COLO668 (cell line): ENCODE measurements at regions not wholly inside any gene's neighbourhood (a gene's known extent, or its start where the extent isn't known, plus 50 kb on each side); places are given as distances from the start of the nearest gene placed in this dataset.
"Not testable (repeated sequence)": the region's sequence is repeated elsewhere in the genome, so short reads cannot be mapped to it uniquely, and the experiment has no call there.

Source experiments
- DNase-seq: peaks from one replicate; lab custom pipeline; 2025; ENCODE audit not compliant: unreplicated experiment; lab: John Stamatoyannopoulos, UW

DNA sequence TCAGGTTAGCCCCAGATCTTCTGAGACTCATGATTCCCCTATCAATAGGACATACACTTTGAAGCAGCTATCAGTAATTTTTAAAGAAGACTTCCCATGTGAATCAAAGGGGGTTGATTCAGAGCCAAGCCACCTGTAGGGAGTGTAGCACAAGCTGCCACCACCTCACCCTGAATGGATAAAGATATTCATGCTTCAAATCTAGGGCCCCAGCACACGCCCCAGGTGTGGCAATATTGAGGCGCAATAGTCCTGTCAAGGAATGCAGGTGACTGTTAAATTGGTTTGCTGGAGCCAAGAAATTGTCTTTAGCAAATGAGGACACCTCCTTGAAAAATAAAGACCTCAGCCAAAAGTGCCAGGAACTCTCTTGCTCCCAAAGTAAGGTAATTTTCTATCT is 404.4 kb downstream of the MAFB start:
- DNase-seq = no peak

DNA sequence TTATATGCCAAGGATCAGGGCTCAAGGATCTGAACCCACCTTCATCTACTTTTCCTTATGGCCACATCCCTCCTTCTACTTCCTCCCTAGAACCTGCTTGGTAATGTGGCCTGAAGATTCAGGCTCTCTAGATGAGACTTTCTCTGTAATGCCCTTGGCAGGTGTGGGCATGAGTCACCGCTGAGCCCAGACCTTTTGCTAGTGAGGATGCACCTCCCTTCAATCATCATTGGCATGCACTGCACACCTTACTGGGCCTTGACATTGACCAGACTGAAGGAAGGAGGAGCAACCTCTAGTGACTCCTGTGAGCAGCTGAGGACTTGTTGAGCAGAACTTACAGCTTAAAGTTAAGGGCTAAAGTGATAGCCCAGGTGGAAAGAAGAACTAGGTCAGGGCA is 405.3 kb downstream of the MAFB start:
- DNase-seq = no peak

DNA sequence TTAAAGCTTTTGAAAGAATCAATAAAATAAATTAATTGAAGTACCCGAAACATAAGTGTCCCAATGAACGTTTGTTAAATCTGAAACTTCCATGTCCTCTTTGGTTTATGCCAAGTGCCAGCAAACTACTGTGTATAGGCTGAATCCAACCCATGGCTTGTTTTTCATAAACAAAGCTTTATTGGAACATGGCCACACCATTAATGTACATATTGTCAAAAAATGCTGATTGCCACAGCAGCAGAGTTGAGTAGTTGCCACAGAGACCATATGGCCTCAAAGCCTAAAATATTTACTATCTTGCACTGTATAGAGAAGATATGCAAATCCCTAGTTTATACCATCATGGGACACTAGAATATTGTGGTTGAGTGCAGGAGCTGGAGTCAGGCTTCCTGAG is 406.1 kb downstream of the MAFB start:
- no peak for DNase-seq

DNA sequence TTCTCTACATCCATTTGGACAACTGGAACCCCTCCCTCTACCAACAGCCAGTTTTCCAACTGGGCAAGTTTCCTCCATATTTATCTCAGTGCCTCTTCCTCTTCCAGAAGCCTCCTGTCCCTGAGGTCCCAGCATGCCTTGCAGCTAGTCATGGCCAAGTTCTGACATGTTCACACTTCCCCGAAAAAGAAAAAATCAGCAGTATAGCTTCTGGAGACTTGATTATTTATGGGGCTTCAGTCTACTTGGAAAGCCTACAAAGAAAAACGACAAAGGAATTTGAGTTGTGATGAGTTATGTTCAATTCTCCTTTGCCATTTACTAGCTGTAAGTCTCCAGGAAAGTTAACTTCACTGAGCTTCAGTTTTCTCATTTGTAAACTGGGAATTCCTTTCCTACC is 406.5 kb downstream of the MAFB start:
- no peak for DNase-seq

DNA sequence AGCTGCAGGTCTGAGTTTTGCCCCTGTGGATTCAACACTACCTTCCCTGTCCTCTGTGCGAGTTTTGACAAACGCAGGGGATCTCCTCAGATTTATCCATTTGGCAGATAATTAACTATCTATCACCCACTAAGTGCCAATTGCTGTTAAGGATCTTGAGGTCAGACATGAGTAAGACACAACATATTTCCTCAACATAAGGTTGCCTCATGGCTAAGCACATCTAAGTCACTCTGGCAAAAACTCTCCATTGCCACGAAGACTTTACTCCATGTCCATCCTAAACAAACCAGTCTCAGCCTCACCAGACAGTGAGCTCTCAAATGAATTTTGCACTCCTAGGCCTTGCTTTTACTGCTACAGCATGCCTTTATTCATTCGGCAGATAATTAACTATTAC is 408.4 kb downstream of the MAFB start:
- DNase-seq = no peak

DNA sequence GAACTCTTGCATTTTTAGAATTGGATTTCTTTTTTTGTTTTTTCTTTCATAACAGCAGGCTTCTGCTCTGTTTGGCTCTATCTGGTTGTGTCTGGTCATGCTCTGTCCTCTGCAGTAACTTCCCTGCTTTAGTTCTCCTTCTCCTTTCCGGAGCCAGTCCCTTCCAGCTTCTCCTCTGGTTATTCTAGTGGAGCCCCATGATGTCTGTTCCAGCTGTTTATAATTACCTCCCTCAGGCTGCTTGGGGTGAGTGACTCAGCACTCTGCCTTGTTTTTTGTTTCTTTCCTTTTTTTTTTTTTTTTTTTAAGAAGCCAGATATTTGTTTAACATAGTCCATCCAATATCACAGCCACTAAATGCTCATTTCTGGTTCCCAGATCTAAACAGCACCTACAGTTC is 409.6 kb downstream of the MAFB start:
- no peak for DNase-seq

DNA sequence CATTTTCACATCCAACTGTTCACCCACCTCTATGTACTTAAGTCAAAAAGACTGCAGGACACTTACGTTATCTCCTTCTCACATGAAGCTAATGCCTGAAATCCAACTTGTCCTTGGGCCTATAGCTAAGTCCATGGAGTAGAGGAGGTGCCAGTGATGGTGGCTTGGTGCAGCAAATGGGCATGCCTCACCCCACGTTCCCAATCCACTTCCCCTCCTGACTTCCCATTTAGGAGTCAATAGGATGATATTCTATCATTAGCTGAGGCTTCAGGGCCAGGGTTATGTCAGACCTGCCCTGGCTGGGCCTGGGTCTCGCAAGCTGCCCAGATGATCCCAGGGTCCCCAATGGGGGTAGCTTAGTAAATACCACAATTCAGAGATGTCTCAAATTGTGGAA is 410.4 kb downstream of the MAFB start:
- no peak for DNase-seq

DNA sequence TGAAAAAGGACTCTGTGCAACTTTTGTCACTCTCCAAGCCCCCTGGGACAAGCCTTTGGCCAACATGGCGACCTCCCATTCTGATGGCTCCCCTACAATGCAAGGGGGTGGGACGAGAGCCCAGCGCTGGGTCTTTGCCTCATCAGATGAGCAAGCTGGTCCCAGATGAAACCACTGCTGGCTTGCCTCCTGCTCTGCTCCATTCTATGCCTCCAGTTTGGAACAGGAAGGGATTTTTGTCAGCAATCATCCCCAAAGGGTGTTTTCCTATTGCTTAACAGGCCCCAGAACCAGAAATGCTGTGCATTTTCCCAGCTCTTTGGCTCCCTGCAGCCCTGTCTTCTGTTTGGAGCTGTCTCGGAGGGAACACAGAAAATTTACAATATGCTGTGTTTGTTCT is 412.7 kb downstream of the MAFB start:
- no peak for DNase-seq

DNA sequence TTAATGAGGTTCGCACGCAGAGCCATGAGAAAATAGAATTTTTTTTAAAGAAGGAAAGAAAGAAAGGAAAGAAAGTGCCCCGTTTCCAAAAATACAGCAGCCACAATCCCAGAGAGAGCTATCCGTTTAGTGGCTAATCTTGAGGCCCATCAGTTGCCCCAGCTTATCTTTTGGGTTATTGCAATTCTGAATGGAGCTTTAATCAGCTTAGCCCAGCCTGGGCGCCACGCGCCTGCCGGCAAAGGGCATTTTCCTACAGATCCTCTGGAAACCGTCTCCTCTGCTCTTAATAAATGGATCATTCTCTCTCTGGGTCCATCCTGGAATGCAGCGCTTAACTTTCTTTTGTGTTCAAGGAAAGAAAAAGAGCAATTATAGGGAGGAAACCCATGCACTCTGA is 413.3 kb downstream of the MAFB start:
- DNase-seq = no peak

DNA sequence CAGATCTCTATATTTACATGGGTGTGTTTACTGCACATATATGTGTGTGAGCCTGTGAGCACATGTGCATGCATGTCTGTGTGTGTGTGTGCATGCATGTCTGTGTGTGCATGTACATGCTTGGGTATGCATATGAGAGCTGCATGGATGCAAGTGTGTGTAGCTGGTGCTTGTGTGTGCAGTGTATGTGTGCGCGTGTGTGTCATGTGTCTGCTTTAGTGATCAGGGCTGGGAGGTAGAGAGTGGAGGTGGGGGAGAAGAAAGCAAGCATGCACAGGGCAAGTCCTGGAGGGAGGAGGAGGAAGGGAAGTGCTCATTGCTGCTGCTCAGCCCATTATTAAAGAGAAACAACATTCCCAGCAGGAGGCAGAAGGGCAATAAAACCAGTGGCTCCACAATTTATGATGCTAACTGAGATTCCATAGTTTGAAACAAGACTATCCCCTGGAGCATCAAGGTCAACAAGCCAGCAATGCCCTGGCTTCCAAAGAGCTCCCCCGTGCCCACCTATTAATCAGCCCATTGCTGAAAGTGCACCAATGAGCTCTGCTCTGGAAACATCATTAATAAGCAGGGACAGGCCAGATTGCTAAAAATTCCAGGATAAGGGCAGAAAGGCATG is 414.0 kb downstream of the MAFB start:
- no peak for DNase-seq

DNA sequence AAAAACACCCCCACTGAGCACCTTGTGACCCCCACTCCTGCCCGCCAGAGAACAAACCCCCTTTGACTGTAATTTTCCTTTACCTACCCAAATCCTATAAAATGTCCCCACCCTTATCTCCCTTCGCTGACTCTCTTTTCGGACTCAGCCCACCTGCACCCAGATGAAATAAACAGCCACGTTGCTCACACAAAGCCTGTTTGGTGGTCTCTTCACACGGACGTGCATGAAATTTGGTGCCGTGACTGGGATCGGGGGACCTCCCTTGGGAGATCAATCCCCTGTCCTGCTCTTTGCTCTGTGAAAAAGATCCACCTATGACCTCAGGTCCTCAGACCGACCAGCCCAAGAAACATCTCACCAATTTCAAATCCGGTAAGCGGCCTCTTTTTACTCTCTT is 419.8 kb downstream of the MAFB start:
- DNase-seq = not testable (repeated sequence)

DNA sequence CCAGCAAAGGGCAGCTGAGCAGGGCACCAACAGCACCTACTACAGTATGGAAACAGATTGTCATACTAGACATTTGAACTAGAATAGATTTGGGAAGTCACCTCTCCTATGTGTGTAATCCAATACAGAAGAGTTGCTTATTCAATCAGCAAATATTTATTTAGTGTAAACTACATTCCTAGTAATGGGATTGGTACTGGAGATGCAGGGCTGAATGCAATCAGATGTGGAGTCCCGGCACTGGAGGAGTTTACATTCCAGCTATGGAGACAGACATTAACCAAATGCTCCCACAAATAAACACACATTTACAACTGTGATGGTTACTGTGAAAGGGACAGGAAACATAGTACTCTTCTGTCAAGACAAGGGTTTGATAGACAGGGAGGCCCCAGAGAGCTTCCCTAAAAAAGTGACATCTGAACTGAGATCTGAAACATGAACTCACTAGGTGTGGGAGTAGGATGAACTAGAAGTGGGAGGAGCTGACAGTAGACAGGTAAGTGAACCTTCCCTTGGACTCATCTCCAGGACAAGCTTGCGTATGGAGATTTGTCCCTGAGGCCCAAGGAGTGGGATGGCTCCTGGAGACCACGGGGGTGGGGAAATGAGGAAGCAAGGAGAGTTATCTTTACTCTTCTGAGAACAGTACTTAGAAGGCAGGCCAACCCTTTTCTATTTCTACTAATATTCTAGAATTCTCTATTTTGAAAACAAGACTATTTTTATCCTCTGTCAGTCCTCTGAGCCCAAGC is 420.5 kb downstream of the MAFB start:
- DNase-seq = no peak

DNA sequence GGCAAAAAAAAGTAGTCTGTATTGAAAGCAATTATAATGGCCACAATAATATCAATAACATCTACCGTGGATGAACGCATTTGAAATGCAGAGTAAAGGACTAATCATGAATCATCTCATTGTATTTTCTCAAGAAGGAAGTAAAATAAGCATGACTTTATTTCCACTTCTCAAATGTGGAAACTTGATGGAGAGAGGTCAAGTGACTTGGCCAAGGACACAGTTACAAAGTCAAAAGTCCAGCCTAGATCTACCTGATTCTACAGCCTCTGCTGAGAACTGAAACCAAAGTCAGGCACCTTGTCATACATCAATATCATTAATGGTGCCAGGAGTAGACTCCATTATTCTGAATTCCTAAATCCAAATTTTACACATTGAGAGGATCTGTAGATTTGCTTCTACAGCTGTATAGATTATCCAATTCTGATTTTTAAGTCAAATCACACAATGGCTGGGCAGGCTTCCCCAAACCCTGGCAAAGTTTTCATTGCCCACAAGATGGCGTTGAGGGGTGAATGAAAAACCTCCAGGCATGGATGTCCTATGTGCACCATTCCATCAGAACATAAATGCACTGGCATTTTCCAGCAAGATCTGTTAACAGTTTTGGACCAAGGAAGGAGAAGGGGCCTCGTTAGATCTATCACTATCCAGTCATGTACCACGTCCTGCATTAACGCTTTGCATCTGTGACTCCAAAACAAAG is 423.1 kb downstream of the MAFB start:
- DNase-seq = no peak

DNA sequence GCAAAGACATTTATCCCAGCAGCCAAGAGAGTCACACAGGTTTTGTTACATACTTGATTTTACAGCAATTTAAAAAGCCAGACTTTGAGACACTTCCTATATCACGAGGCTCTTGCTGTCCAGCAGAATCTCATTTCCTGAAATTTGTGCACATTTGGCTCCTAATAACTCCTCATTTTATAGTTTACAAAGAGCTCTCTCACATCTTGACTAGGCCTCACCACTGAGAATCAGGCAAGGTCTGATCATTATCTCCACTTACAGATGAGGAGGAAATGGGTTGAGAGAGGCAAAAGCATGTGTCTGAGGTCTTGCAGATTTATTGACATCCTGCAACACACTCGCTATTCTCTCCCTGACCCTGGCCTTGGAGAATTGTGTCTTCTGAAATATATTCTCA is 426.8 kb downstream of the MAFB start:
- no peak for DNase-seq

DNA sequence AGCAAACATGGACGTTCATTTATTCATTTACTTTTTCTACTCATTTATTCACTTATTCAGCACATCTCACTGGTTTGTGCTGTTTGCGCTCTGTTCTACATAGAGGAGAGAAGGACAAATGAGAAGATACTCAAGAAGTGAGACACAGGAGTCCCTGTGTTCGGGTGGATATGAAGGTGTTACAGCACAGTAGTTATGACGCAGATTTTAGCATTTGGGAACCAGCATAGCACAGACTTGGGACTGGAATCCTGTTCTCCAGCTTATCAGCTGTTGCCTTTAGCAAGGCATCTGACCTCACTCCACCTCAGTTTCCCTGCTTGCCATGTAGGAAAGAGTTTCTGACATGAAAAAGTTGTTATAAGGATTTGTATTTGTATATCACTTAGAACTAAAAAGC is 430.1 kb downstream of the MAFB start:
- DNase-seq = no peak

DNA sequence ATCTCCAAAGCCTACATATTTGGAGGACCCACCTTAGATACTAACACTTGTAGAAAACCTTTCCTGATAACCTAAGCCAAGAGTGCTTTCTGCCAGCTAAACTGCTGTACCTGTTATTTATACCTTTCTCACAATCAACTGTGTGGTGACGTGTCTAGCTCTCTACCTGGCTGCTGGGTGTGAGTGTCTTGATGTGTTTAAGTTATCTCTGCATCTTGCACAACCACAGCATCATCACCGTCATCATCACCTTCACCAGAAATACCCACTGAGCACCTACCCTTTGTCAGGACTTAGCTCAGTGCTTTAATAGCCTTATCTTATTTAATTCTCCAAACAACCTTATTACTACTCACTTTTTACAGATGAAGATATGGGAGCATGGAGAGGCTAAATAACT is 431.3 kb downstream of the MAFB start:
- DNase-seq = no peak

DNA sequence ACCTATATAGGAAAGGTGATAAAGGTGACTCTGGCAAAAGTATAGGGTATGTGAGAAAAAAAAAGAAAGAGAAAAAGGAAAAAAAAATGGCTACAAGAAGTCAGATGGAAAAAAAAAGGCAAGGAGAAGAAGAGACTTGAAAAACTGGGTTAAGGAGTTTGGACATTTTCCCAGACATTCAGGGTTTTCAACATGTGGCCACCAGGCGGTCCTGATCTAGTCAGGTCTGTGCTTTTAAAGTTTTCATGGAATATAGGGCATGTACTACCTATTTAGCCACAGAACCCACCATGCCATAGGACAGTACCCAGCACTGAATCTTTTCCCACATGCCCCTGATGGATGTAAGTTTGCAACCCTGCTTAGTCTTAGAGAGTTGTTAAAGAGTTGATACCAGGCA is 433.7 kb downstream of the MAFB start:
- DNase-seq = no peak

DNA sequence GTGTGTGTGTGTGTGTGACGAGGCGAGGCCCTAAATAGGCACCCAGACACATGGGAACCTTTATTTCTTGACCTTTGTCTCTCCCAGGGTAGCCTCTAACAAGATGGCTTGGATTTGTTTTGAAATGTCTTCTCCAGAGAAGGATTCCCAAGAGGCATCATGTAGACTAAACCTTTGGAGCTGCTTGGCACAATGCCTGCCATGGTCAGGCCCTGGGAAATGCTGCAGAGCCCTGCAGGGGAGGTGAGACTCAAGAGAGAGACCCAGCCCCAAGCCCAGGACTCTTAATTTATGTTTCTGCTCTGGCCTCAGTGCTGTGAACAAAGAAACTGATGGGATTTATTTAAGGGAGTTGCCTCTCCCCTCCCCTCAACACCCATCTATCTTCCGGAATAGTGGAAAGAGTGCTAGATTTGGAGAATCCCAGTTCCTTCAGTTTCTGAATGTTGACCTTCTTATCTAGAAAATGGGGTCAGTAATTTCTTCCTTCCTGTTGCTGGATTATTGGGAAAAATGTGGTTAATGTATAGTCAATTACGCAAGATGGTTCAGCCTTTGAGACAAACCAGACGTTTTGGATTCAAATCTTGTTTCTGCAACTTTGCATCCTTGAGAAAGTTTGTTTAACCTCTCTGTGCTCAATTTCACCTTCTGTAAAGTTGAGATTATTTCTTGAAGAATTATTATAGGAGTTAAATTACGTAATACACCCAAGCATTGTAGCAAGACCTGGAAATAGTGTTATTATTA is 434.8 kb downstream of the MAFB start:
- DNase-seq = no peak

DNA sequence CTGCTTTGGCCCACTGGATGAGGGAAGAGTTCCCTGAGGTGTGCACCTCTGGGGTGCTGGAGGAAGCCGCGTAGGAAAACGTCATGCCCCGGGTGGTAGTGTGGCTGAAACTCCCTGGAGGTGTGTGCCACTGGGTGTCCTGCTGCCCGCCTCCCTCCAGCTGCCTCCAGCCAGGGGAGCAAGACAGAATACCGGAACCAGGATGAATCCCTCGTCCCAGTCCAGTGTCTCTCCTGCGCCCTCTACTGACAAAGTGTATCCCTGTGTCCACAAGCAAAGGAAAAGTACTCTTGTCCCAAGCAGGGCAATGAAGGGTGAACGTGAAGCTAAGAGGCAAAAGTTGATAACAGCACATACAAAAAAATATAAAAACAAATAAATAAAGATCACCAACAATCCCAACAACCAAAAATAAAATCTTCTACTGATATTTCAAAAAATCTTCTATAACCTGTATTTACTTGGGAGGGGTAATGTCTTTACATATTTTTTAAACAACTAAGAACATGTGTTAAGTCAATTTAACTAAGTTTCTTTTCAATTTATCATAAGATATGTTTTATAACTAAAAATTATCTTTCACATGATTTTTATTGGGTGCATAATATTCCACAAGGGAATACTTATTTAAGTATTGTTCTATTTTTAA is 437.6 kb downstream of the MAFB start:
- peak; percentile 7 for DNase-seq

DNA sequence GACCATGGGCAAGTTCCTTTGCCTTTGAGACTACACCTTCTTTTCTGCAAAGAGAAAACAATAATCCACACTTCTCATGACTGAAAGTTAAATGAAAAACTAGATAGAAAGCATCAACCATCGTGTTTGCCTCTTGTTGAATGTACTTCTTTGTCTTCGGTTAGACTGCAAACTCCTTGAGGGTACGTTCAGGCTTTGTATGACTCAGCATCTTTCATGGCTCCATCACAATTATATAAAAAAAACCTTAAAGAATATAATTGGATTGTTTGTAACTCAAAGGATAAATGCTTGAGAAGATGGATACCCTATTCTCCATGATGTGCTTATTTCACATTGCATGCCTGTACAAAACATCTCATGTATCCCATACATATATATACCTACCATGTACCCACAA is 439.2 kb downstream of the MAFB start:
- DNase-seq = no peak

DNA sequence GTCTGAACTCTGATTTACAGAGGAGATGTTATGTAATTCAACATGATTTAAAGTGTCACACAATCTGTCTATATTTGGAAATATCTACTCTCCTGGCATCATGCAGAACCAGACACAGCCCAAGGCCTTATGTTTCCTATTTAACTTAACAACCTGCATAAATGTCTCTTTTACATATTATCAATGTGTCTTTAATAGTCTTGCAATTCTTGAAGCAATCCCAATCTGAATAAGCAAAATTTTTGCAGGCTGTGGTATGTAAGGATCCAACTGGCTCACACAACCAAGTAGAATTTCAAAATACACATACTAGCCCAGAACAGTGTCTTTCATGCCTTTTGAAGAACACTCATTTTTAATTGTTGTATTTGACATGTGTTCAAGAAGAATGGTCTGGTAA is 443.2 kb downstream of the MAFB start:
- no peak for DNase-seq
